ENCODE measurements at regions not wholly inside any gene's neighbourhood (a gene's known extent, or its start where the extent isn't known, plus 50 kb on each side); places are given as distances from the start of the nearest gene placed in this dataset.

GRCh38 chr7:46203926-46204325 lies 282.9 kb upstream of the IGFBP3 start:
- no peak for TF ChIP-seq CTCF (IDR thresholded peaks at IDR 0.05)
- TF ChIP-seq POLR2A (IDR thresholded peaks at IDR 0.05): no peak

Data from heart left ventricle (tissue), 13 donors.